ENCODE measurements at regions not wholly inside any gene's neighbourhood (a gene's known extent, or its start where the extent isn't known, plus 50 kb on each side); places are given as distances from the start of the nearest gene placed in this dataset.

DNA sequence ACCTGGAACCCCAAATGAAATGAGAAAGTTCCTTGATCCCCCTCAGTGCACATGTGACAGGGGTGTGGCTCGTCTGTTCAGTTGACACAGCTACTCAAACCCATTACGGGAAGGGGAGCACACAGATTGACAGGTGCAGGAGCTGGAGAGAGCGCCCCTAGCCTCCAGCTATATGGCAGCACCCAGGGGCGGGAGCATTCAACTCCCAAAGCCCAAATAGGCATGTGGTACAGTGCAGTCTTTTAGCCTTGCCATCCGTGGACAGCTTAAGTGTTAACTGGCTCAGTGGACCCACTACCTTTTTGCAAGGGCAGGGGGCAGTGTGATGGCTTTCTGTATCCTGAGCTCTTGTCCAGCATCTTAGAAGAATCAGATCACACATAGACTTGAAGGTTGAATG lies 1374.2 kb upstream of the ALCAM start:
- DNase-seq (ENCODE audit: low read depth), result peak; percentile 3
- TF ChIP-seq, protein P1, sequence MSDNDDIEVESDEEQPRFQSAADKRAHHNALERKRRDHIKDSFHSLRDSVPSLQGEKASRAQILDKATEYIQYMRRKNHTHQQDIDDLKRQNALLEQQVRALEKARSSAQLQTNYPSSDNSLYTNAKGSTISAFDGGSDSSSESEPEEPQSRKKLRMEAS (IDR thresholded peaks at IDR 0.05; ENCODE audit: low read depth, low read length), result no peak
- TF ChIP-seq, protein P2, sequence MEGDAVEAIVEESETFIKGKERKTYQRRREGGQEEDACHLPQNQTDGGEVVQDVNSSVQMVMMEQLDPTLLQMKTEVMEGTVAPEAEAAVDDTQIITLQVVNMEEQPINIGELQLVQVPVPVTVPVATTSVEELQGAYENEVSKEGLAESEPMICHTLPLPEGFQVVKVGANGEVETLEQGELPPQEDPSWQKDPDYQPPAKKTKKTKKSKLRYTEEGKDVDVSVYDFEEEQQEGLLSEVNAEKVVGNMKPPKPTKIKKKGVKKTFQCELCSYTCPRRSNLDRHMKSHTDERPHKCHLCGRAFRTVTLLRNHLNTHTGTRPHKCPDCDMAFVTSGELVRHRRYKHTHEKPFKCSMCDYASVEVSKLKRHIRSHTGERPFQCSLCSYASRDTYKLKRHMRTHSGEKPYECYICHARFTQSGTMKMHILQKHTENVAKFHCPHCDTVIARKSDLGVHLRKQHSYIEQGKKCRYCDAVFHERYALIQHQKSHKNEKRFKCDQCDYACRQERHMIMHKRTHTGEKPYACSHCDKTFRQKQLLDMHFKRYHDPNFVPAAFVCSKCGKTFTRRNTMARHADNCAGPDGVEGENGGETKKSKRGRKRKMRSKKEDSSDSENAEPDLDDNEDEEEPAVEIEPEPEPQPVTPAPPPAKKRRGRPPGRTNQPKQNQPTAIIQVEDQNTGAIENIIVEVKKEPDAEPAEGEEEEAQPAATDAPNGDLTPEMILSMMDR (IDR thresholded peaks at IDR 0.05; ENCODE audit: low read depth, low read length), result peak; percentile 6
- no peak overlapping the region for H3K4me3 ChIP-seq (ENCODE audit: low read depth, low read length)

DNA sequence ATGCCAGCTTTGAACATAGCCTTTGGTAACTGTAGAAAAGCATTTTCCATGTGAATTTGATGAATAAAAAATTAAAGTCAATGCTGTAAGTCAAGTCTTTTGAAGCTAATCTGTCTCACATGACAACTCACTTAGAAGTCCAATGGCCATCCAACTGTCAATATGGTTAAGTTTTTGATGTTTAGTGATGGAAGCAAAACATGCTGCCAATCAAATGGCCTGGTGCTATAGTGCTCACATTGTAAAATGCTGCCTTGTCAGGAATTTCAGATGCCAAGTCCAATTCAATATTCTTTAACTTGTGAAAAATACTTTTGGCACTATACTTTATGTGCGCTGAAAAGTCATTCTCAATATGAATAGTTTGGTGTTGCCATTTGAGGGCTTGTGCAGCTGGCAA lies 1361.8 kb upstream of the ALCAM start:
- no peak for DNase-seq (ENCODE audit: low read depth)
- TF ChIP-seq POLR2A (IDR thresholded peaks at IDR 0.05; ENCODE audit: extremely low read depth, insufficient read length) (no peak), MYC (IDR thresholded peaks at IDR 0.05; ENCODE audit: low read depth, low read length) (no peak)
- TF ChIP-seq, protein P2 (IDR thresholded peaks at IDR 0.05; ENCODE audit: low read depth, low read length), result no peak
- TF ChIP-seq, protein P1 (IDR thresholded peaks at IDR 0.05; ENCODE audit: low read depth, low read length), result no peak
- no peak overlapping the region for H3K4me3 ChIP-seq (ENCODE audit: low read depth, low read length)

DNA sequence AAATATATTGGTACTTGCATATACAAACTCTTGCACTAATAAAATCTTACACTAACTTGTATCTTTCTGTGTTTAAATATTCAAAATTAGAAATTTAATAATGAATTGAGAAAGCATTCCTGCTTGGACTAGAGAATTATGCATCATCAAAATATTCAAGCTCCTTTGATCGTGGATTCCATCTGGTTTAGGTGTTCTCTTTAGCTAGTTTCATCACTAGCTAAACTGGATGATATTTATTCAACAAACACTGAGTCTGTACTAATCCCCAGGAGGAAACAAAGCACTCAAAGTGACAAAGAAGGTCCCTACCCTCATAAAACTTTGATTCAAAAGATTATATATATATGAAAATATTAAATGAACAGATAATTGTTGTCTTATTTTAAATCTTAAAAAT lies 1360.9 kb upstream of the ALCAM start:
- DNase-seq (ENCODE audit: low read depth), result no peak
- no peak overlapping the region for H3K4me3 ChIP-seq (ENCODE audit: low read depth, low read length)
- TF ChIP-seq, protein P1 (IDR thresholded peaks at IDR 0.05; ENCODE audit: low read depth, low read length), result no peak
- TF ChIP-seq MYC (IDR thresholded peaks at IDR 0.05; ENCODE audit: low read depth, low read length), result no peak
- TF ChIP-seq, protein P2 (IDR thresholded peaks at IDR 0.05; ENCODE audit: low read depth, low read length), result no peak
- no peak for TF ChIP-seq POLR2A (IDR thresholded peaks at IDR 0.05; ENCODE audit: extremely low read depth, insufficient read length)

DNA sequence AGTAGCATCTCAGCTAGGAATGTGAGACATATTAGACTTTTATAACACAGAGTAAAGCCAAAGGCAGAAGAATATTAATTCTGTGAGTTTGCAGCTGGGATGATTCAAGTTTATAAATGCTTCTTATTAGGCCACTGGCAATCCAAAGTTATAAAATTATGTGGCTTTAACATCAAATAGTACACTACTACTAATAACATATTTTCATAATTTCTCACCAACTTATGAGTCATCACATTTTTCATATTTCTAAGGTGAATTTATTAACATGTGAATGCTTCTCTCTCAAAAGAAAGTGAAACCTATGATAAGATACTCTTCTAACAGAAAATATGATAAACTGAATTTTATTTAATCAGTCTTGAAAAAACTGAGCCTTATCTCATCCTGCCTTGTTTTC lies 1348.2 kb upstream of the ALCAM start:
- DNase-seq (ENCODE audit: low read depth), result no peak
- TF ChIP-seq, protein P1 (IDR thresholded peaks at IDR 0.05; ENCODE audit: low read depth, low read length), result no peak
- TF ChIP-seq MYC (IDR thresholded peaks at IDR 0.05; ENCODE audit: low read depth, low read length), result no peak
- no peak overlapping the region for H3K4me3 ChIP-seq (ENCODE audit: low read depth, low read length)

DNA sequence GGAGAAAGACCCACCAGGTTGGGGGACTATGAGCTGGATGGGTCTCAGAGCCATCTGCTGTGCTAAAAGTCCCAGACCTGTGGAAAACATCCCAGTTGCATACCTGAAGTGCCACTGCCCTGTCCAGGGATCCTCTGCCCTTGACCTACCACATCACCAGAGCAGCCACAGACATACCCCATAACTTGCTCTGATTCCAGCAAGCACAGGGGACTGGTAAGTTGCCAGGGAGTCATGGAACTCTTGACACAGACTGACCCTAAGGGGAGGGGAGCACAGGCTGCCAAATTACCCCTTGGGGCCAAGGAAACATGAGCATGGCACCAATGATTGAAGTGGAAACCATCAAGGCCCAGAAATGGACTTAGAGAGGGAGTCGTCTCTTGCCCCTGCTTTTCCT lies 1335.1 kb upstream of the ALCAM start:
- no peak overlapping the region for H3K4me3 ChIP-seq (ENCODE audit: low read depth, low read length)
- no peak for DNase-seq (ENCODE audit: low read depth)
- TF ChIP-seq MYC (IDR thresholded peaks at IDR 0.05; ENCODE audit: low read depth, low read length) (no peak), POLR2A (IDR thresholded peaks at IDR 0.05; ENCODE audit: extremely low read depth, insufficient read length) (no peak)
- TF ChIP-seq, protein P2 (IDR thresholded peaks at IDR 0.05; ENCODE audit: low read depth, low read length), result no peak
- TF ChIP-seq, protein P1 (IDR thresholded peaks at IDR 0.05; ENCODE audit: low read depth, low read length), result no peak

DNA sequence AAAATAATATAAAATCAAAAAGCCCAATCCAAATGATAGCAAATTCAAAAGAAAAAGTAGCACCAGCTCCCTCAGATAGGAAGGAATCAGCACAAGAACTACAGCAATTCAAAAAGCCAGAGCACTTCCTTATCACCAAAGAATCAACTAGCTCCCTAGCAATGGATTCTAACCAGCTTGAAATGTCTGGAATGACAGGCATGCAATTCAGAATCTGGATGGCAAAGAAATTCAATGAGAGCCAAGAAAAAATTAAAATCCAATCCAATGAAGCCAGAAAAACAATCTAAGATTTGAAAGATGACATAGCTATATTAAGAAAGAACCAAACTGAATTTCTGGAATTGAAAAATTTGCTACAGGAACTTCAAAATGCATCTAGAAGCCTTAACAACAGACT lies 1334.4 kb upstream of the ALCAM start:
- TF ChIP-seq, protein P2 (IDR thresholded peaks at IDR 0.05; ENCODE audit: low read depth, low read length), result no peak
- no peak for TF ChIP-seq POLR2A (IDR thresholded peaks at IDR 0.05; ENCODE audit: extremely low read depth, insufficient read length)
- no peak for TF ChIP-seq MYC (IDR thresholded peaks at IDR 0.05; ENCODE audit: low read depth, low read length)
- TF ChIP-seq, protein P1 (IDR thresholded peaks at IDR 0.05; ENCODE audit: low read depth, low read length), result no peak
- no peak overlapping the region for H3K4me3 ChIP-seq (ENCODE audit: low read depth, low read length)
- DNase-seq (ENCODE audit: low read depth), result no peak

All from NB4 (cell line).